Breast epithelium (tissue), 4 donors: ENCODE measurements at regions not wholly inside any gene's neighbourhood (a gene's known extent, or its start where the extent isn't known, plus 50 kb on each side); places are given as distances from the start of the nearest gene placed in this dataset.

Source experiments
- DNase-seq, 2 donors: peaks; one replicate each; pipeline ENCODE4 v3.0.0-alpha.2; 2019; ENCODE audit warnings: low spot score in 2 of 2
- H3K27ac ChIP-seq, 2 donors: fragments of 200-600 bp; sonication (generic) in 1 of 2; one replicate each; pipeline ENCODE4 v1.5.1; 2016 to 2019; ENCODE audit warnings: mild to moderate bottlenecking in 1 of 2
- H3K27me3 ChIP-seq, 2 donors: fragments of 200-600 bp; sonication (generic) in 1 of 2; one replicate each; pipeline versions ENCODE4 v1.5.1 to v1.6.0; 2017 to 2019; ENCODE audit warnings: control low read depth in 1 of 2, mild to moderate bottlenecking in 1 of 2
- H3K36me3 ChIP-seq: fragments of 200-600 bp; one replicate; pipeline ENCODE4 v1.5.1; 2019
- H3K4me1 ChIP-seq, 2 donors: fragments of 200-600 bp; sonication (generic); one replicate each; pipeline ENCODE4 v1.5.1; 2016 to 2019; ENCODE audit warnings: control low read depth in 1 of 2
- H3K4me3 ChIP-seq, 3 donors: fragments of 200-600 bp; sonication (generic); 1 replicate in 2 of 3; 2 replicates in 1 of 3; pipeline ENCODE4 v1.5.1; 2016 to 2019; ENCODE audit warnings: mild to moderate bottlenecking in 3 of 3, moderate library complexity in 2 of 3
- H3K9me3 ChIP-seq, 2 donors: fragments of 200-600 bp; sonication (generic) in 1 of 2; one replicate each; pipeline ENCODE4 v1.5.1; 2016 to 2019; ENCODE audit warnings: control low read depth in 1 of 2
- POLR2A ChIP-seq: fragments of 450-650 bp; IDR thresholded peaks from one replicate; pipeline ENCODE4 v1.6.1; 2016; ENCODE audit warnings: antibody characterized with exemption, mild to moderate bottlenecking, moderate library complexity
- POLR2AphosphoS5 ChIP-seq, 3 donors: sonication (generic); formaldehyde crosslinking; IDR thresholded peaks; one replicate each; pipeline ENCODE4 v1.6.1; 2017; ENCODE audit warnings: antibody characterized with exemption in 3 of 3
- intact Hi-C: fragments of 100-400 bp; cut with DNase I; formaldehyde crosslinking; loops from one replicate; pipeline ENCODE4 v1.15.1; 2023; ENCODE audit warnings: low total_unique reads
- TF ChIP-seq, protein P1 (sequence below), 3 donors: fragments of 450-650 bp; IDR thresholded peaks; one replicate each; pipeline ENCODE4 v1.5.1; 2016 to 2017; ENCODE audit warnings: antibody characterized with exemption in 3 of 3, mild to moderate bottlenecking in 3 of 3, moderate library complexity in 3 of 3

DNA sequence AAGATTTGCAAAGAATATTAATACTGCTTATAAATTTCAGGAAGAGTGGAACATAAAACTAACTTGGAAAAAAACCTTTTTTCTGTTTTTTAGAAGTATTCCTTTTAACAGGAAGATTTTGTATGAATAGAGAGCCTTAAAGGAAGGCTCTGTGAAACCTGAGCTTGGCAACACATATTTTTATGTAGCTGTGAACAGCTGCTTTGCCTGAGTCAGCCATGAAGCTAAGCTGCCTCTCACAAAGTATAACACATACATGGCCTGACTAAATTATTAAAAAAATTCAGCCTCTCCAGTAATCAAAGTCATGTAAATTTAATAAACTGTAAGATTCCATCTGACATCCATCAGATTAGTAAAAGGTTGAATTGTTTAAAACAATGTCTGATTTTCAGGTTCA, 547.5 kb downstream of the ELAVL2 start:
- Histone ChIP-seq H3K36me3 (no peaks in the 10 kb centered on the region), H3K4me1 (no peaks in the 10 kb centered on the region), H3K9me3 (no peaks in the 10 kb centered on the region), H3K27me3 (no peaks in the 10 kb centered on the region), H3K4me3 (no peak overlapping the region), H3K27ac (no peak overlapping the region)
- no peak for TF ChIP-seq POLR2A
- TF ChIP-seq, protein P1, sequence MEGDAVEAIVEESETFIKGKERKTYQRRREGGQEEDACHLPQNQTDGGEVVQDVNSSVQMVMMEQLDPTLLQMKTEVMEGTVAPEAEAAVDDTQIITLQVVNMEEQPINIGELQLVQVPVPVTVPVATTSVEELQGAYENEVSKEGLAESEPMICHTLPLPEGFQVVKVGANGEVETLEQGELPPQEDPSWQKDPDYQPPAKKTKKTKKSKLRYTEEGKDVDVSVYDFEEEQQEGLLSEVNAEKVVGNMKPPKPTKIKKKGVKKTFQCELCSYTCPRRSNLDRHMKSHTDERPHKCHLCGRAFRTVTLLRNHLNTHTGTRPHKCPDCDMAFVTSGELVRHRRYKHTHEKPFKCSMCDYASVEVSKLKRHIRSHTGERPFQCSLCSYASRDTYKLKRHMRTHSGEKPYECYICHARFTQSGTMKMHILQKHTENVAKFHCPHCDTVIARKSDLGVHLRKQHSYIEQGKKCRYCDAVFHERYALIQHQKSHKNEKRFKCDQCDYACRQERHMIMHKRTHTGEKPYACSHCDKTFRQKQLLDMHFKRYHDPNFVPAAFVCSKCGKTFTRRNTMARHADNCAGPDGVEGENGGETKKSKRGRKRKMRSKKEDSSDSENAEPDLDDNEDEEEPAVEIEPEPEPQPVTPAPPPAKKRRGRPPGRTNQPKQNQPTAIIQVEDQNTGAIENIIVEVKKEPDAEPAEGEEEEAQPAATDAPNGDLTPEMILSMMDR (IDR thresholded peaks at IDR 0.05), result no peak
- TF ChIP-seq POLR2AphosphoS5 (IDR thresholded peaks at IDR 0.05), result no peak
- intact Hi-C loops, result no loop called here
- no peak for DNase-seq

DNA sequence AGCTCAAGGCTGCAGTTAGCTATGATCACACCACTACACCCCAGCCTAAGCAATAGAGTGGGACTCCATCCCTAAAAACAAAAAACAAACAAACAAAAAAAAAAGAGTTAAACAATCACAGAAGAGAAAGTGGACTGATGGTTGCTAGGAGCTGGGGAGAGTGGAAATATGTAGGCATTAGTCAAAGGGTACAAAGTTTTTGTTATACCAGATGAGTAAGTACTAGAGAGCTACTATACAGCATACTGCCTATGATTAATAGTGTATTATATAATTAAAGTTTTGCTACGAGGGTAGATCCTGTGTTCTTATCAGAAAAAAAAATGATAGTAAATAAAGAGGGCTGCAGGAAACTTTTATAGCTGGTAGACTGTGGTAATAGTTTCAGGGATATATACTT, 538.6 kb downstream of the ELAVL2 start:
- no peaks in the 10 kb centered on the region for H3K36me3 ChIP-seq
- H3K4me3 ChIP-seq, result no peak overlapping the region
- no peaks in the 10 kb centered on the region for H3K9me3 ChIP-seq
- H3K27me3 ChIP-seq, result no peaks in the 10 kb centered on the region
- intact Hi-C loops, result no loop called here
- no peak for DNase-seq
- H3K27ac ChIP-seq, result no peak overlapping the region
- H3K4me1 ChIP-seq, result no peaks in the 10 kb centered on the region
- TF ChIP-seq, protein P1 (IDR thresholded peaks at IDR 0.05), result no peak
- no peak for TF ChIP-seq POLR2AphosphoS5 (IDR thresholded peaks at IDR 0.05)
- no peak for TF ChIP-seq POLR2A

DNA sequence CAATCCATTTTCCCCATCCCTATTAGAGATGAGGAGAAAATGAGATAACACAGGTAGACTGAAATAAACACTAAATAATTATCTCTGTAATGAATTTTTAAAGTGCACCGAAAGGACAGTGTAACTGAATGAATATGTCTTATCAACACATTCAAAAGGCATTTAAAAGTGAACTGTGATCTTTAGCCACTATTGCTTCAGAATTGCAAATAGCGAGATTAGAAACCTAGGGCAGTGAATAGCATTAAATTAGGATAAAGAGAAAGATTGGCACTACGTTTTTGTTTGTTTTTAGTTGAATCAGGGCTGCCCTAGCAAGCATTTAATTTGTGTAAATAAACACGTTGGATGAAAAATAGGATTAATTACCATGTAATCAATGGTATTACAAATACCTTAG, 537.5 kb downstream of the ELAVL2 start:
- no peak for DNase-seq
- intact Hi-C loops, result no loop called here
- Histone ChIP-seq H3K4me1 (no peaks in the 10 kb centered on the region), H3K27ac (no peak overlapping the region), H3K4me3 (no peak overlapping the region), H3K36me3 (no peaks in the 10 kb centered on the region), H3K9me3 (no peaks in the 10 kb centered on the region), H3K27me3 (no peaks in the 10 kb centered on the region)
- TF ChIP-seq POLR2AphosphoS5 (IDR thresholded peaks at IDR 0.05), result no peak
- TF ChIP-seq, protein P1 (IDR thresholded peaks at IDR 0.05), result no peak
- no peak for TF ChIP-seq POLR2A

DNA sequence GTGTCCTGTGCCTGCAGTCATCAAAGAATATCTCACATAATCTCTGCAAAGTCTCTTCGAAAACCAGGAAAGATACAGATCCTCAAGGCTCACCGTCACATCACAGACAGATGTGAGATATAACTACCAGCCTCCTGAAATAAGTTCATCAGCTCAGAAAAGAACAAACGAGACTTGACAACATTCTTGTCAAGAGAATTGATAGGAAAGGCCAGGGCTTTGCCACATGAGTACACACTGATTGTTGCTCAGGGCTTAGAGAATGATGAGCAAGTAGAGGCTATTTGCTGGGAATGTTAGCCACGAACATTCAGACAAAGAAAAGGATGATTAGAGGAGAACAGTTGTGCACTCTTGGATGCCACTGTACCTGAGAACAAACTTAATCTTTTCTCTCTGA, 535.1 kb downstream of the ELAVL2 start:
- Histone ChIP-seq H3K27ac (no peak overlapping the region), H3K27me3 (no peaks in the 10 kb centered on the region), H3K4me1 (no peaks in the 10 kb centered on the region), H3K36me3 (no peaks in the 10 kb centered on the region), H3K9me3 (no peaks in the 10 kb centered on the region), H3K4me3 (no peak overlapping the region)
- intact Hi-C loops, result loop anchor here (1.0 kb wide), 1 partner anchor 9 kb away; no protein-coding TSS in a partner anchor
- no peak for TF ChIP-seq POLR2AphosphoS5 (IDR thresholded peaks at IDR 0.05)
- TF ChIP-seq, protein P1 (IDR thresholded peaks at IDR 0.05), result no peak
- TF ChIP-seq POLR2A, result no peak
- DNase-seq, result no peak

DNA sequence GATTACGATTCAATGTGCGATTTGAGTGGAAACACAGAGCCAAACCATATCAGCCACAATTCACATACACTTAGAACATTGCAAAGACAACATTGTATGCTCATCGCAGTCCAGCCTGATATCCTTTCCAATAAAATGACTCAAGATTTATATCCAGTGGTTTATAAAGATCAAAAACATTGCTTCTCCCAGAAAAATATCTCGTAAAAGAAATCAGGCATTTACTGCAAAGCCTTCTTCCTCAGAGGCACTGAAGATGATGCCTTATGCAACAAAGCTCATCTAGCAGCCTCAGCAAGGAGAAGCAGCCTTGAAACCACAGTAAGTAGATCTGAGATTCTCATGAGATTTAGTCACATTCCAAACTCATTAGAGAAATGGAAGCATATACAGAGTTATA, 523.8 kb downstream of the ELAVL2 start:
- TF ChIP-seq, protein P1 (IDR thresholded peaks at IDR 0.05), result no peak
- TF ChIP-seq POLR2A (no peak), POLR2AphosphoS5 (IDR thresholded peaks at IDR 0.05) (no peak)
- no peak overlapping the region for H3K27ac ChIP-seq
- no peaks in the 10 kb centered on the region for H3K27me3 ChIP-seq
- intact Hi-C loops, result no loop called here
- H3K4me3 ChIP-seq, result no peak overlapping the region
- no peaks in the 10 kb centered on the region for H3K4me1 ChIP-seq
- no peaks in the 10 kb centered on the region for H3K9me3 ChIP-seq
- DNase-seq, result no peak
- H3K36me3 ChIP-seq, result no peaks in the 10 kb centered on the region
